Cardiac muscle cell (in vitro differentiated cells and primary cell): ENCODE measurements at regions not wholly inside any gene's neighbourhood (a gene's known extent, or its start where the extent isn't known, plus 50 kb on each side); places are given as distances from the start of the nearest gene placed in this dataset.
"Not testable (repeated sequence)": the region's sequence is repeated elsewhere in the genome, so short reads cannot be mapped to it uniquely, and the experiment has no call there.

Source experiments
- DNase-seq, 2 donors: peaks; one replicate each; pipeline versions ENCODE4 v3.0.0 to v3.0.0-alpha.2; 2010 to 2017; ENCODE audit warnings: low read depth in 1 of 2, low spot score in 1 of 2
- H3K27ac ChIP-seq: fragments of 200-600 bp; sonication (generic); 2 replicates; pipeline ENCODE4 v1.5.1; 2016
- H3K27me3 ChIP-seq: fragments of 200-600 bp; sonication (generic); 2 replicates; pipeline ENCODE4 v1.6.0; 2016; ENCODE audit warnings: control low read depth
- H3K36me3 ChIP-seq: fragments of 200-600 bp; sonication (generic); 2 replicates; pipeline ENCODE4 v1.5.1; 2016; ENCODE audit warnings: control low read depth
- H3K4me1 ChIP-seq: fragments of 200-600 bp; sonication (generic); 2 replicates; pipeline ENCODE4 v1.8.1; 2017; ENCODE audit warnings: low read depth, mild to moderate bottlenecking, mixed run types
- H3K4me3 ChIP-seq: fragments of 200-600 bp; sonication (generic); 2 replicates; pipeline ENCODE4 v1.5.1; 2016; ENCODE audit warnings: mild to moderate bottlenecking
- H3K9me3 ChIP-seq: fragments of 200-600 bp; sonication (generic); 2 replicates; pipeline ENCODE4 v1.5.1; 2017; ENCODE audit warnings: low read depth, mild to moderate bottlenecking, control low read depth
- TF ChIP-seq, protein P1 (sequence below): IDR thresholded peaks from 2 replicates; pipeline ENCODE4 v1.5.1; 2012; ENCODE audit warnings: low read depth, mild to moderate bottlenecking, low read length

GRCh38 chr10:124320778-124321432, 97.8 kb downstream of the OAT start:
- H3K36me3 ChIP-seq: no peaks in the 10 kb centered on the region
- H3K4me1 ChIP-seq: no peaks in the 10 kb centered on the region
- no peaks in the 10 kb centered on the region for H3K9me3 ChIP-seq
- no peak overlapping the region for H3K27ac ChIP-seq
- H3K4me3 ChIP-seq: no peak overlapping the region
- TF ChIP-seq, protein P1, sequence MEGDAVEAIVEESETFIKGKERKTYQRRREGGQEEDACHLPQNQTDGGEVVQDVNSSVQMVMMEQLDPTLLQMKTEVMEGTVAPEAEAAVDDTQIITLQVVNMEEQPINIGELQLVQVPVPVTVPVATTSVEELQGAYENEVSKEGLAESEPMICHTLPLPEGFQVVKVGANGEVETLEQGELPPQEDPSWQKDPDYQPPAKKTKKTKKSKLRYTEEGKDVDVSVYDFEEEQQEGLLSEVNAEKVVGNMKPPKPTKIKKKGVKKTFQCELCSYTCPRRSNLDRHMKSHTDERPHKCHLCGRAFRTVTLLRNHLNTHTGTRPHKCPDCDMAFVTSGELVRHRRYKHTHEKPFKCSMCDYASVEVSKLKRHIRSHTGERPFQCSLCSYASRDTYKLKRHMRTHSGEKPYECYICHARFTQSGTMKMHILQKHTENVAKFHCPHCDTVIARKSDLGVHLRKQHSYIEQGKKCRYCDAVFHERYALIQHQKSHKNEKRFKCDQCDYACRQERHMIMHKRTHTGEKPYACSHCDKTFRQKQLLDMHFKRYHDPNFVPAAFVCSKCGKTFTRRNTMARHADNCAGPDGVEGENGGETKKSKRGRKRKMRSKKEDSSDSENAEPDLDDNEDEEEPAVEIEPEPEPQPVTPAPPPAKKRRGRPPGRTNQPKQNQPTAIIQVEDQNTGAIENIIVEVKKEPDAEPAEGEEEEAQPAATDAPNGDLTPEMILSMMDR: no peak
- no peaks in the 10 kb centered on the region for H3K27me3 ChIP-seq
- no peak for DNase-seq

DNA sequence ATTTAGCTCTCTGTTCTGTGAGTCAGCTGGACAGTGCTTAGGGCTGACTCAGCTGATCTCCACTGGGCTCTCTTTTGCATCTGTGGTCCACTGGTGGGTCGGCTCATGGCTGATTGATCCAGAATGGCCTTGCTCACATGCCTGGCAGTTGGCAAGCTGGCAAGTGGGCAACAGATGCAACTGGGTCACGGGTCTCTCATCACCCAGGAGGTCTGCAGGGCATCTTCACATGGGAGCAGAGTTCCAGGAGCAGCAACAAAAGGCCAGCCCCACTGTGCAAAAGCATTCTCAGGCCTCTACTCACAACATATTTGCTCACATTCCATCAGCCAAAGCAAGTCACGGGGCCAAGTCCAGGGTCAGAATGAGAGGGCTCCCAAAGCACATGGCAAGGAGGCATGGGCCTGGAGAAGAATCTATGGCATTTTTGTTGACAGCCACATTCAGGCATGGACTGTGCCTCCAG, 98.8 kb downstream of the OAT start:
- TF ChIP-seq, protein P1: no peak
- H3K9me3 ChIP-seq: no peaks in the 10 kb centered on the region
- peak in 1 of 2 donors; percentile 19 for DNase-seq
- no peaks in the 10 kb centered on the region for H3K4me1 ChIP-seq
- H3K36me3 ChIP-seq: no peaks in the 10 kb centered on the region
- no peak overlapping the region for H3K27ac ChIP-seq
- H3K27me3 ChIP-seq: no peaks in the 10 kb centered on the region
- H3K4me3 ChIP-seq: no peak overlapping the region

GRCh38 chr10:124319520-124319919, 99.2 kb downstream of the OAT start:
- DNase-seq, H3K4me3 ChIP-seq, H3K27me3 ChIP-seq, H3K36me3 ChIP-seq, H3K27ac ChIP-seq, H3K4me1 ChIP-seq, H3K9me3 ChIP-seq: not testable (repeated sequence)

DNA sequence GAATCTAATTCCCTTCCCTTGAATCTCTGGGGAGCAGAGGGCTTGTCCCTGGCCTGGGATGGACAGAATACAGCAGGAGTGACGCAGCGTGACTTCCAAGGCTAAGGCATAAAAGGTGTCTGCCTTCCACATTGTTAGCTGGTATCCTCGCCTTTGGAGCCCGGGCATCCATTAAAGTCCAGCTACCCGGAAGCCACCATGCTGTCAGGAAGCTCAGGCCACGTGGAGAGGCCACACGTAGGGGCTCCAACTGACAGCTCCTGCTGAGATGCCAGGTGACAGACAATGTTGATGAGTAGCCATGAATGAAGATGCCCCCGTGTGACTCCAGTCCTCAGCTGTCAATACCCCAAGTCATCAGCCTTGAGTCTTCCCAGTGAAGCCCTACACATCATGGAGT, 99.9 kb downstream of the OAT start:
- DNase-seq: no peak
- Histone ChIP-seq H3K4me3 (no peak overlapping the region), H3K27me3 (no peaks in the 10 kb centered on the region), H3K4me1 (no peaks in the 10 kb centered on the region), H3K9me3 (no peaks in the 10 kb centered on the region), H3K27ac (no peak overlapping the region), H3K36me3 (no peaks in the 10 kb centered on the region)
- TF ChIP-seq, protein P1: no peak

DNA sequence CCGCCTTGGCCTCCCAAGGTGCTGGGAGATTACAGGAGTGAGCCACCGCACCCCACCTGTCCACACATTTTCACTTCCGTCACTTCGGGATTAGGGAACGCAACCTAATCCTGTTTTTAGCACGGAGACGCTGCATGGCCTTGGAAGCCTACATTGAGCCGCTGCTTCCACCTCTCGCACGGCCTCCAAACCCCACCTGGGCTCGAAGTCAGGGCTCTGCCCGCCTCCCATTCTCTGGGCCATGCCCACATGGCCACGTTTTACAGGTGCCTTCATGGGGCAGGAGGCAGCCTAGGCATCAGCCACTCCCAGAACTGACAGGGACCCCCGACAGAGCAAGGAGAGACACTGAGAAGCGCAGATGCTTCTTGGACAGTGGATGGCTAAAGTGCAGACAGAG, 100.6 kb downstream of the OAT start:
- no peak overlapping the region for H3K27ac ChIP-seq
- H3K27me3 ChIP-seq: no peaks in the 10 kb centered on the region
- no peaks in the 10 kb centered on the region for H3K36me3 ChIP-seq
- H3K4me1 ChIP-seq: no peaks in the 10 kb centered on the region
- TF ChIP-seq, protein P1: no peak
- no peaks in the 10 kb centered on the region for H3K9me3 ChIP-seq
- no peak overlapping the region for H3K4me3 ChIP-seq
- no peak for DNase-seq

- no peak for DNase-seq
- Histone ChIP-seq H3K4me1 (no peaks in the 10 kb centered on the region), H3K27me3 (no peaks in the 10 kb centered on the region), H3K36me3 (no peaks in the 10 kb centered on the region), H3K4me3 (no peak overlapping the region), H3K9me3 (no peaks in the 10 kb centered on the region), H3K27ac (no peak overlapping the region)
- TF ChIP-seq, protein P1: no peak
Observed at GRCh38 chr10:124316326-124316725, 102.4 kb downstream of the OAT start.
